SU-DHL-6 (cell line): ENCODE measurements at regions not wholly inside any gene's neighbourhood (a gene's known extent, or its start where the extent isn't known, plus 50 kb on each side); places are given as distances from the start of the nearest gene placed in this dataset.

Experiments
- H2AFZ ChIP-seq: fragments of 200-600 bp; sonication (generic); 2 replicates; pipeline ENCODE4 v1.6.1; 2014; ENCODE audit warnings: low read depth, mild to moderate bottlenecking, moderate library complexity, mixed read lengths, antibody characterized with exemption, low read length; ENCODE audit not compliant: severe bottlenecking
- H3F3A ChIP-seq: fragments of 200-600 bp; shearing (Covaris generic); 2 replicates; pipeline ENCODE4 v1.6.0; 2016; ENCODE audit warnings: antibody characterized with exemption, mild to moderate bottlenecking; ENCODE audit not compliant: insufficient read depth
- H3K27ac ChIP-seq: fragments of 200-600 bp; sonication (generic); 2 replicates; pipeline ENCODE4 v1.5.1; 2016; ENCODE audit warnings: low read depth, mild to moderate bottlenecking, low read length, moderate library complexity, mixed read lengths
- H3K27me3 ChIP-seq: fragments of 200-600 bp; sonication (generic), shearing (Covaris generic); 2 replicates; pipeline ENCODE4 v1.6.0; 2014; ENCODE audit warnings: mild to moderate bottlenecking, low read length
- H3K36me3 ChIP-seq: fragments of 200-600 bp; sonication (generic); 2 replicates; pipeline ENCODE4 v1.6.1; 2014; ENCODE audit warnings: mild to moderate bottlenecking, low read length, mixed read lengths
- H3K4me2 ChIP-seq: fragments of 300-600, 200-600 bp; shearing (Covaris generic), sonication (generic); 2 replicates; pipeline ENCODE4 v1.6.0; 2014; ENCODE audit warnings: low read length, low read depth, mild to moderate bottlenecking; ENCODE audit not compliant: poor library complexity, severe bottlenecking
- H3K4me3 ChIP-seq: fragments of 200-600 bp; sonication (generic); 2 replicates; pipeline ENCODE4 v1.5.1; 2014; ENCODE audit warnings: antibody characterized with exemption, low read length, mild to moderate bottlenecking, mixed read lengths; ENCODE audit not compliant: insufficient read depth, poor library complexity, severe bottlenecking
- H3K79me2 ChIP-seq: fragments of 200-600 bp; sonication (generic); 2 replicates; pipeline ENCODE4 v1.6.1; 2014; ENCODE audit warnings: mild to moderate bottlenecking, low read length, moderate library complexity; ENCODE audit not compliant: insufficient read depth
- H3K9ac ChIP-seq: fragments of 200-600 bp; sonication (generic); 2 replicates; pipeline ENCODE4 v1.7.0; 2014; ENCODE audit warnings: mild to moderate bottlenecking, low read length
- H3K9me2 ChIP-seq: fragments of 200-600 bp; sonication (generic); replicated peaks from 2 replicates; pipeline ENCODE4 v1.6.1; 2014; ENCODE audit warnings: low read length; ENCODE audit not compliant: insufficient read depth
- H3K9me3 ChIP-seq: fragments of 200-600 bp; sonication (generic); 2 replicates; pipeline ENCODE4 v1.6.1; 2014; ENCODE audit warnings: low read length, mixed read lengths; ENCODE audit not compliant: insufficient read depth
- H4K20me1 ChIP-seq: fragments of 200-600 bp; sonication (generic); 2 replicates; pipeline ENCODE4 v1.6.1; 2014; ENCODE audit warnings: low read depth, mild to moderate bottlenecking, antibody characterized with exemption, low read length, moderate library complexity, mixed read lengths
- CTCF ChIP-seq: fragments of 200-600 bp; sonication (generic); IDR thresholded peaks from one replicate; pipeline ENCODE4 v1.5.1; 2017; ENCODE audit warnings: antibody characterized with exemption, mild to moderate bottlenecking, low read length, moderate library complexity; ENCODE audit not compliant: insufficient read depth, poor library complexity, severe bottlenecking
- EZH2phosphoT487 ChIP-seq: fragments of 200-600 bp; sonication (generic), shearing (Covaris generic); conservative IDR thresholded peaks from 2 replicates; pipeline ENCODE4 v1.6.1; 2018; ENCODE audit warnings: mild to moderate bottlenecking, antibody characterized with exemption, low read length, moderate library complexity, mixed read lengths

DNA sequence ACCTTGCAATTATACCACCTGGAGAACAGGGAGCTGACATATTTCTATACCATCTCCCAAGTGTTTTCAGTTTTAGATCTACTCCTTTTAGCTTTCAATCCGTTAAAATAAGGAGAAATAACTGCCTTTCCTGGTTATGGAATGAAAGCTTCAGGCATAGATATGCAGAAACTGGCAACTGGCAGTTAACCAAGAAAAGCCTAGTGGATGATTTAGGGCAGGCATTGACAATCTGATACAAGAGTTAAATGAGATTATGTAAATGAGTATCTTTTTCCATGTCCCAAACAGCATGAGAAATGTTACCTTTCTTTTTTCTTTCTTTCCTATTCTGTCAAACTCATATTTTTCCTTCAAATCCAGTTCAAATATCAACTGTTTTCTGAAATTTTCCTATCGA is 689.1 kb upstream of the DPPA4 start:
- Histone ChIP-seq H4K20me1 (no peaks in the 10 kb centered on the region), H3K4me2 (no peak overlapping the region), H3K36me3 (no peaks in the 10 kb centered on the region), H3F3A (no peaks in the 10 kb centered on the region), H2AFZ (no peak overlapping the region), H3K79me2 (no peaks in the 10 kb centered on the region), H3K27me3 (no peaks in the 10 kb centered on the region), H3K9me3 (no peaks in the 10 kb centered on the region), H3K9me2 (no peaks in the 10 kb centered on the region), H3K9ac (no peak overlapping the region), H3K27ac (no peak overlapping the region), H3K4me3 (no peak overlapping the region)
- TF ChIP-seq EZH2phosphoT487 (no peak), CTCF (no peak)

GRCh38 chr3:110027446-110028080 is 690.2 kb upstream of the DPPA4 start:
- Histone ChIP-seq H3K27me3 (no peaks in the 10 kb centered on the region), H3K36me3 (no peaks in the 10 kb centered on the region), H3K9me2 (no peaks in the 10 kb centered on the region), H3K4me2 (no peak overlapping the region), H4K20me1 (no peaks in the 10 kb centered on the region), H2AFZ (no peak overlapping the region), H3K4me3 (no peak overlapping the region), H3F3A (no peaks in the 10 kb centered on the region), H3K9ac (no peak overlapping the region), H3K27ac (no peak overlapping the region), H3K9me3 (no peaks in the 10 kb centered on the region), H3K79me2 (no peaks in the 10 kb centered on the region)
- TF ChIP-seq EZH2phosphoT487 (no peak), CTCF (no peak)

DNA sequence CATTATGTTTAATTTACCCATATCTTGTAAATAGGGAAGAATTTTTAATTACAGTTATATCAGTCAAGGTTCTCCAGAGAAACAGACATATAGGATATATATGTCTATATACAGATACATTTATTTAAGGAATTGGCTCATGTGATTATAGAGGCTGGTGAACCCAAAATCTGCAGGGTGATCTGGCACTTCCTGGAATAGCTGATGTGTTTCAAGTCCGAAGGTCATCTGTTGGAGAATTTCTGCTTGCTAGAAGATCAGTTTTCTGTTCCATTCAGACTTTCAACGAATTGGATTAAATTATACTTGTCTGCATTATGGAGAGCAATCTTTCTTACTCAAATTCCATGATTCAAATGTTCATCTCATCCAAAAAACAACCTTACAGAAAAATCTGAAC is 694.6 kb upstream of the DPPA4 start:
- no peaks in the 10 kb centered on the region for H3K36me3 ChIP-seq
- H3F3A ChIP-seq: no peaks in the 10 kb centered on the region
- no peaks in the 10 kb centered on the region for H3K79me2 ChIP-seq
- H3K9me2 ChIP-seq: no peaks in the 10 kb centered on the region
- H3K9me3 ChIP-seq: no peaks in the 10 kb centered on the region
- no peak overlapping the region for H3K27ac ChIP-seq
- H2AFZ ChIP-seq: no peak overlapping the region
- no peak for TF ChIP-seq CTCF
- no peak for TF ChIP-seq EZH2phosphoT487
- no peak overlapping the region for H3K9ac ChIP-seq
- H3K4me2 ChIP-seq: no peak overlapping the region
- H4K20me1 ChIP-seq: no peaks in the 10 kb centered on the region
- no peaks in the 10 kb centered on the region for H3K27me3 ChIP-seq
- H3K4me3 ChIP-seq: no peak overlapping the region
